ENCODE measurements at regions not wholly inside any gene's neighbourhood (a gene's known extent, or its start where the extent isn't known, plus 50 kb on each side); places are given as distances from the start of the nearest gene placed in this dataset.
"Not testable (repeated sequence)": the region's sequence is repeated elsewhere in the genome, so short reads cannot be mapped to it uniquely, and the experiment has no call there.

DNA sequence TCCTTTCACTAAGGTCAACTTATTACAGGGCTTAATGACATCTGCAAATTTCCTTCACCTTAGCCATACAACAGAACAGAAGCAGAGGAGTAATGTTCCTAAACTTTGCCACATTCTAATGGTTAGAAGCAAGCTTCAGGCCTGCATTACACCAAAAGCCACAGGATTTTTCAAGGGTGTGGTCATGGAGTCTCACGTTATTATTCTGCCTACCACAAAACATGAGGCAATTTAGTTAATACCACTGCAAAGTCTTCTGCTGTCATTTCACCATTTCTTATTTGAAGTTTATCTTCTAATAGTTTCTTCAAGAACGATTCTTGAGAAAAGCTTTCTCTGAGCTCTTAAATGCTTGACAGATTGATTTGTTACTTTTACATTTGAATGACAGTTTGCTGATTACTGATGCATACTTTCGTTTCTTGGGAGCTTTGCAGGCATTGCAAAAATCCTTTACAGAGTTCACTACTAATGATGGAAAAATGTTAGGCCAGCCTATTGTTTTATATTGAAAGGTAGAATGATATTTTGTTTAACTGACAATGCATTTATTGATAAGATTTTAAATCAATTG lies 1257.1 kb downstream of the NSUN3 start:
- DNase-seq: no peak

DNA sequence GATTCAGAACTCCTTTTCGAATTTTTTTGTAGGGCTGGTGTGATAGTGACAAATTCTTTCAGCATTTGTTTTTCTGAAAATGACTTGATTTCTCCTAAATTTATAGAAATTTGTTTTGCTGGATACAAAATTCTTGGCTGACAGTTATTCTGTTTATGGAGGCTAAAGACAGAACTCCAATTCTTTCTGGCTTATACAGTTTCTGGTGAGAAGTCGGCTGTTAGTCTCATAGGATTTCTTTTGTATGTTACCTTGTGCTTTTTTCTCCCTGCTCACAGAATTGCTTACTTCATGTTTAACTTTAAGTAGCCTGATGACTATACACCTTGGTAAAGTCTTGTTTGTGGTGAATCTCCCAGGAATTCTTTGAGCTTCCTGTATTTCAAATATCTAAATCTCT lies 1264.6 kb downstream of the NSUN3 start:
- no peak for DNase-seq

DNA sequence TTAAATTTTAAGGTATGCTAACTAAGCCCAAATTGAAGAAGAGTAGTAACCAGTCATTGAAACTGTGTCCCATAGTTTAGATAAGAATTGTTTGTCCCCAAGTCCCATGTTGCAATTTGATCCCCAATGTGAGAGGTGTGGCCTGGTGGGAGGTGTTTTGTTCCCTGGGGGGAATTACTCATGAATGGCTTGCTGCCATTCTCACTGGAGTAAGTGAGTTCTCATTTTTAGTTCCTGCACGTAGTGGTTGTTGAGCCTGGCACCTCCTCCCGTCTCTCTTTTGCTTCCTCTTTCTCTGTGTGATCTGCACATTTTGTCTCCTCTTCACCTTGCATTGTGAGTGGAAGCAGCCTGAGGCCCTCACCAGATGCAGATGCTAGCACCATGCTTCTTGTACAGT lies 1271.0 kb downstream of the NSUN3 start:
- DNase-seq: no peak

DNA sequence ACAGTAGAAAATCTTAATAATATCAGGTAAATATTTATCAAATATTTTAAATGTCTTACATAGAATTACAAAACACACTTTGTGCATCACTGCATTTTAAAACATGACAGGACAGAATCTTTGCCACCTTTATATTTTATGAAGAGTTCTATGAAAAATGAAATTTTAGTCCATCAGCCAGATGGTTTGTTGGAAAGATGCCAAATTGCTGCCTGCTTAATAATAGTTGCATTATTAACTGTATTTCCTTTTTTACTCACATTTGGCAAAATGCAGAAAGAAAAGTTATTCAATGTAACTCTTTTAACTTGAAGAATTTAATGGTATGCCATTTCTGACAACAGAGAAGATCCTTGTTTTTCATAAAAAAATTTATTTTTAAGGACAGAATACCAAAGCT lies 1271.6 kb downstream of the NSUN3 start:
- DNase-seq: no peak

DNA sequence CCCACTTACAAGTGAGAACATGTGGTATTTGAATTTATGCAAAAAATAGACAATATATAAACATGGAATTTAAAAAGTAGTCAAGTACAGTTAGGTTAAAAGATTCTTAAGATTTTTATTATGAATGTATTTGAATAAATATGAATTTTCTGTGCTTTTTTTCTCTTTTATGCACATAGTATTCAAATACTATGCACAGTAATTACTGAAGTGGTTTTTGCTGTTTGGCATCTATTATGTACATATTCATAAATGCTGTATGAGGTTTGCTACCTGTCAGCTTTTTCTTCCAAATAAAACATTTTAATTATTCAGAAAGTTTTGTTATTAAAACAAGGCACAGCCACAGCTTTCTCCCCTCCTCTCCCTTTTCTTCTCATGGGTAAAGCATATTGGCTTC lies 1272.7 kb downstream of the NSUN3 start:
- no peak for DNase-seq

DNA sequence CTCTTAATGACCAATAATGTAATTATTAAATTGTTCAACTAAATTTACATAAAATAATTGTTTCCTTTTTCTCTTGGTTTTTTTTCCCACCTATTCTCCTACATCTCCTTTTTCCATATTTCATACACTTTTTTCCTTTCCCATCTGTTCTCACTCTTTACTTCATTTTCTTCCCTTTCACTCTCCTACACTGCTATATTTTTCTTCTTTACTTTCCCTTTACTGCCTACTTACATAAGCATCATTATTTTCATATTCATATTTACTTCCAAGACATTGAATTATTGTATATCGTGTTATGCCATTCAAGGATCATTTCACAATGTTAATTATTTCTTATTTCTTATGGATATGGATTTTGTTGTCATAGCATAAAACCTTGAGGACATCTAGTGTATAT lies 1275.6 kb downstream of the NSUN3 start:
- DNase-seq: no peak

DNA sequence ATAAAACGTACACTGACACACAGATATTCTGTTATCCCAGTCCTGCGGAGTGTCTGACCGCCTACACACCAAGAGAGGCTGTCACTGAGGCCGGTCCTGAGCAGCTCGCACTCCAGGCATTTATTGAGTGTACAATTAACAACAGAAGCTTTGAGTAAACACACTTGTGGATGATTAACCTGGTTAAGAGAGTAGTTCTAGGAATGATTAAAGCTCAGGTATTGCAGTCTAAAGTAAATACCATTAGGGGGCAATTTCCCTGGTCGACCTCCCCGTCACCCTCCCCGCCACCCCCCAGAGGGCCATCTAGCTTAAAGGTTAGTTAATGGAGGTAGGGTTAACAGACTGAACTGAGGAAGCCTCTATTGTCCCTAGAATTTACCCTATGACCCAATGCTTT lies 1278.5 kb downstream of the NSUN3 start:
- DNase-seq: no peak

DNA sequence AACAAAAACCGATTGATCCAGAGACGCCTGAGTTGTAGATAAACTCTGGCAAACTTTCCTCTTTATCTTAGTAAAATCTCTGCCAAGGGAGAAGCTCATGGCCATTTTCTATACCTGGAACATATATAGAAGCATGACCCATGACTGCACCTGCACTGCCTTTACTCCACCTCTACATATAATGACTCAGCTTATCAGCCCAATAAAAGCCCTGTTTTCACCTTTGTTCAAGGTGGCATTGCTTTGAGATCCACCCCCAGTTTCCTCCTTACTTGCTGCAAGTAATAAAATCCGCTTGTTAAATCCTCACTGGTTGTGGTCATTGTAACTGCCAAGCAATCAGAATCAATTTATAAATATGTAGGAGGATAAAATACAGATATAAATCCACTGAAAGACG lies 1280.4 kb downstream of the NSUN3 start:
- no peak for DNase-seq

DNA sequence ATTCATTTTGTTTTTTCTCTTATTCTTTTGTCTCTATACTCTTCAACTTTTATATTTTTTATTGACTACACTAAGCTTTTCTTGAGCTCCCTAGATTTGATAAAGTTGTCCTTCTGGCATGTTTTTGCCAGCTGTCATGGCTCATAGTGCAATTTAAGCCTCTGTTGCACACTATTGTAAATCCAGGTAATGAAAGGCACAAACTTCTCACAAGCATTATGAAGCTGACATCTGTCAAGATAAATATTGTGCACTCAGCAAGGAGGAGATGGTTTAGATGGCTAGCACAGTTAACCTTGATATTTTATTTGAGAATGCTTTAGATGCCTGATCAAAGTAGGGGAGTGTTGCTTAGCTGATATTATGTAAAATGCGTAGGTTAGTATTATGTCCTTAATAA lies 1280.9 kb downstream of the NSUN3 start:
- DNase-seq: no peak

DNA sequence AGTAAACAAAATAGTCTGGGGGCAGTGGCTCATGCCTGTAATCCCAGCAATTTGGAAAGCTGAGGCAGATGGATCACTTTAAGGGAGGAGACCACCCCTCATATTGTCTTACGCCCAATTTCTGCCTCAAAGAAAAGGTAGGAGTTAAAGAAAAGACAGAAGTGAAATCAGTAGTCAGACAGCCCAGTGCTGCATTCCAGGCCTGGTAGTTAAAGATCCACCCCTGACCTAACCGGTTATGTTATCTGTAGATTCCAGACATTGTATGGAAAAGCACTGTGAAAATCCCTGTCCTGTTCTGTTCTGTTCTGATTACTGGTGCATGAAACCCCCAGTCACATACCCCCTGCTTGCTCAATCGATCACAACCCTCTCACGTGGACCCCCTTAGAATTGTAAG lies 1285.1 kb downstream of the NSUN3 start:
- not testable (repeated sequence) for DNase-seq

DNA sequence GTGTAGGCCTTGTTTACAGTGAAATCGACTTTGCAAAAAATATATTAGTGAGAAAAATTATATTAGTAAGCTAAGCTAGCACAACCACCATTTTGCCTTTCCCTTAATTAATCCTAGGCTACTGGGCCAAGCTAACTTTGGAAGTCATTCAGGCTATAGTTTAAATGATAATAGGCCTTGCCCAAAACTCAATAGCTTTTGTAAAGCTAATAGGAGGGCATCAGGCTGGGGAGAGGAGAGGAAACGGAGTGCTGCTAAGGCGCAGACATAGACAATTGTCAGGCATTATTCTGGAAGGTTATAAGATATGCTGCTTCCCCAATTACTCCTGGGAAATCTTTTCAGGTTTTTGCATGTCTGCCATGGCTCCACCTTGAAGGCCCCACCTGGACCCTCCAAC lies 1286.0 kb downstream of the NSUN3 start:
- no peak for DNase-seq

DNA sequence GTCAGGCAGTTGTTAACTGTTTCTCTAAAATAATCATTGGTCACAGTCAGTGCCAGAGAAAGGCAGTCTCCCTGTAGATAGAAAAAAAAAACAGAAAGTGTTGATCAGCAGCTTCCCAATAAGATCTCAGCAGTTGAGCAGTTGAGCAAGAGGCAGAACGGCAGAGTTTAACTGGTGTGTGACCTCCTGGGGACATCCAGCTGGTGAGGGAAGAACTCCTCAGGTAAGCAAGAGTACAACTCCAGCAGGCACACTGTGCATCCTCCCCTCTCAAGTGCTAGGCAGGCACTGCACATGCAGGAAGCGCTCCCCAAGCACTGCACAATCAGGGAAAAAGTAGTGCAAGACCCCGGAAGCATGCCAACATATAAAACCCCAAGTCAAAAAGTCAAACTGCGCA lies 1287.2 kb downstream of the NSUN3 start:
- DNase-seq: no peak

DNA sequence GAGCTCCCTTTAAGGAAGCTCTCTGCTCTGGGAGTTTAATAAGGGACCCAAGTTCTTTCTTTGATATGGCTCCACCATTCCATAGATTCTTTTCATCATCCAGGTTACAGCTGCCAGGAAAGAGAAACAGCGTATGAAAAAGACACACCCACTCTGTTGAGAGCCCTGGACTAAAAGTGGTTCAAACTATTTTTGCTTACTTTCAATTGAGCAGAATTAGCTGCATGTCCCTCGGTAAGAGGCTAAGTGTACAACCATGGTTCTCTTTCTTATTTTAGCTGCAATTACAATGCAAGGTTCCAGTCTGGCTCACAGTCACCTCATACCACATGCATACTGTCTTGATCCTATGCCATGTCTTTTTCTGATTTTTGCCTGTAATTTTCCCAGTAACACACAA lies 1288.3 kb downstream of the NSUN3 start:
- no peak for DNase-seq

DNA sequence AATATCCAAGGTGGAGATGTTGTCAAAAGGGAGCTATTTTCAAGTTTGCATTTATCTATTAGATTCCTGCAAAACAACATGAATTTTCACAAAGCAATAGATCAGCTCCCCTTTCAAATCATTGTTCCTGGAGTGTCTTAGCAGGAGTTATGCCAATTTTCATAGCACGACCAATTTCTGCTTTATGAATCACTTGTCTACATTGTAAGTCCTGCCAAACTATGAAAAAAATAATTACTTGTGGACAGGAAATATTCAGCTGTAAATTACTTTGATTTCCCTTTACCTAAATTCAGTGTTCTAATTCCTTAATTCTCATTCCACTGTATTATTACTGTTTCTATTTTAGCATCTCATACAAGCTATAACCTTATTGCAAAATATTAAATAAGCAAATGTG lies 1289.6 kb downstream of the NSUN3 start:
- no peak for DNase-seq

DNA sequence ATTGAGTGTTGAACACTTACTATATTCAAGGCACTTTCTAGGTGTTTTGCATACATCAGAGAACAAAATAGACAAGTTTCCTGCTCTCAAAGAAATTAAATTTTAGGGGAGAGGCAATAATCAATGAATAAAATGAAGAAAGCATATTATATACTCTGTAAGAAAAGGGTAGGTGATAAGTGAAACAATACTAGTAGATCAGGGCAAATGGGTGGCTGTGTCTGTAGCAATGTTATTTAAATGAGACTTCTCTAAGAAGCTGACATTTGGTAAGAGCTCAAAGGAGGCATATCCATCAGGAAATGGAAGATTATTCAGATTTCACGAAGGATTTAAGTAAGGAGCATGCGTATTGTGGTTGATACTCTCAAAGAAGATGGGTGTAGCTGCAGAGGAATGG lies 1291.6 kb downstream of the NSUN3 start:
- DNase-seq: no peak

DNA sequence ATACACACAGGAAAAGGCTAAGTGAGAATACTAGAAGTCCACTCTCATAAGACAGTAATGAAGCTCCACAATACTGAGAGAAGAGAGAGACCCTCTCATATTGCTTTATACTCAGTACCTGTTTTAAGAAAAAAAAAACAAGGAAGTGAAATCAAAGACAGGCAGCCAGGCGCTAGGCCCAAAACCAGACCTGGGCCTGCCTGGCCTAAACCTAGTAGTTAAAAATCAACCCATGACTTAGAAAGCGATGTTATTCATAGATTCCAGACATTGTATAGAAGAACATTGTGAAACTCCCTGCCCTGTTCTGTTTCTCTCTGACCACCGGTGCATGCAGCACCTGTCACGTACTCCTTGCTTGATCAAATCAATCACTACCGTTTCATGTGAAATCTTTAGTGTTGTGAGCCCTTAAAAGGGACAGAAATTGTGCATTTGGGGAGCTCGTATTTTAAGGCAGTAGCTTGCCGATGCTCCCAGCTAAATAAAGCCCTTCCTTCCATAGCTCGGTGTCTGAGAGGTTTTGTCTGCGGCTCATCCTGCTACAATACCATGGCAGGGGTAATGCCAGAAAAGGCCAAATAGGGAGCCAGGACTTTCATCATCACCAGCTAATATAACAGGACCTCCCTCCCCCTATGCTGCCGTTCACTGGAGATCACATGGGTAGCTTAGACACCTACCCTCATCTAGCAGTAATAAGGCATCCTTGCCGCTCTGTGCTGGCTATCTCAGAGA lies 1294.1 kb downstream of the NSUN3 start:
- no peak for DNase-seq

DNA sequence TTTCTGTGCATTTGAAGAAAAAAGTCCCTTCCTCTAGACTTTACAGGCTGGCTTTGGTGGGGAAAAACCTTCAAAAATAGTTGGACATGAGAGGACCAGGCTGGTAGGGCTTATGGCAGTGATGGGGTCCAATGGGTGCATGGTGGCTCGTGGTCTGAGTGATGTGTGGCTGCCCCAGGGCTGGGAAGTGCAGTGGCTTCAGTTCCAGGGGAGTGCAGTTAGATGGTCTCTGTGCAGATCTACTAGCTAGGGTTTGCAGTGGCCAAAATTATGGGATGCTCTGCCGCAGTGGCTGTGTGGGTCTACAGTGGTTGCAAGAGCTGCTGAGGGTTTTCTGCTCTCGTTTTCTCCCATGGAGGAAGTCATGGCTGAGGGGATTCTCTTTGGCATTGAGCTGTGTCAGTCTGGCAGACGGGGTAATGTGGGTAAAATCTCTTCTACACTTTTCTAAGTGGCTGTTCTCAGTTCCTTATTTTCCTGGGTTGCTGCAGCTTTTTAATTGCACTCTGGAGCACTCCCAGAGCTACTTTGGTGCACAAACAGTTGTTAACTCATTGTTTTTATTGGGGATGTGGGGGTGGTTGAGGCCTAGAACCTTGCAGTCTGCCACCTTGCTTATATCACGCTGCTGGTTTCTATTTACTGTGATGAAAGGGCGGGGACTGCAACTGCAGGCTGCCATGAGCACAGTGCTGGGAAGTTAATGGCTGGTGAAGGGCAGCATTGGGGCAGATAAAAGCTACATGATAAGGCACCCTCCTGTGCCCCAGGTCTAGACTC lies 1324.6 kb downstream of the NSUN3 start:
- no peak for DNase-seq

DNA sequence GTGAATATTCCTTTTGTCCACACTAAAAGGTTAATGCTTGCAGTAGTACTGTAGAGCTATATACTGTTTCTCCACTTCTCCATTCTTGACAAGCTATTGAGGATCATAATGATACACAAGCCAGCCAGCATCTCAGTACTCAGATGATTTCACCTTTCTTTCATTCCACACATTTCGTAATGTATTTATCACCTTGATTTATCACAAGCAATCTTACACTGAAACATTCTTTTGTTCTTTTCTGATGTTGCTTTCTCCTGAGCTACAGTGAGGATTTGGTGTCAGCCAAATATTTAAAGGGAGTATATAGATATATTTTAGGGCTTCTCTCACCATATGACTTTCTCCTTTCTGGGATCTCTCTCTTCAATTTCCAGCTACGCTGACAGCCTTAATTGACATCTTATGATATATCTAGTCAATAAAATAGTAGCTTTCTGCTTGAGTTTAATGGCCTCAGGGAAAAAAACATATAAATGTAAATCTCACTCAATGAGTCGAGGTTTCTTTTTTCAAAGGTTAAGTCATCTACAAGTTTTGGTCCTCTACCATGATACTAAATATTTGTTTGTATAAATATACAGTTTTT lies 1327.0 kb downstream of the NSUN3 start:
- no peak for DNase-seq

DNA sequence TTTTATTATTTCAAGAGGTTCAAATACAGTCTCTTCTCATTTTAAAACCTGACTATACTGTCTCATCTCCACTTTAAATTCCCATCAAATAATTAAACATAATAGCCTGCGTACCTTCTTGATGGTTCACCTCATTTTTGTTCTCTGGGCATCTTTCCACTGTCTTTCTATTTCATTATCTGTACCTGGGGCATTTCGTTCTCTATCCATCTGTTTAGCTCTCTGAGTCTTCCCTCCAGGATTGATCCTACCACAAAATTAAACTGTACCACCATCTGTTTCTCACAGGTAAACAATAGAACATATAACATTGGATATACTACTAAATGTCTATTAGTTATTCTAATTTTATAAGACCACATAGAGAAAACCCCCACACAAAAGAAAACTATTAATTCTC lies 1331.4 kb downstream of the NSUN3 start:
- DNase-seq: no peak

DNA sequence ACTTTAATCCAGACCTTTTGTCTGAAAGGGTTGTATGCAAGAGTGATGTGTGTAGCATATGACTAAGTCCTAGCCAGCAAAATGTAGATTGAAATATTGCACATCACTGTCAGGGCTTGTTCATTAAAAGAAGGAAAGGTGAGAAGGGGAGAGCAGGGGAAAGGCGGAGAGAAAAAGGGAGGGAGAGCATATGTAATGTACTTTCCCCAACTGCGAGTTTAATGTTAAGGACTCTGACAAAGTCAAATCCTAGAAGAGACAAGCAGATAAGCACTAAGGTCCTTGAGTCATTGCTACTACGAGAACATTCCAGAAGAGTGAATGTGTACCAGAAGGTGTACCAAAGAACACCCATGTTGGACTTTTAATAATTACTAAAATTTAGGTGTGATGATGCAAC lies 1336.7 kb downstream of the NSUN3 start:
- no peak for DNase-seq

DNA sequence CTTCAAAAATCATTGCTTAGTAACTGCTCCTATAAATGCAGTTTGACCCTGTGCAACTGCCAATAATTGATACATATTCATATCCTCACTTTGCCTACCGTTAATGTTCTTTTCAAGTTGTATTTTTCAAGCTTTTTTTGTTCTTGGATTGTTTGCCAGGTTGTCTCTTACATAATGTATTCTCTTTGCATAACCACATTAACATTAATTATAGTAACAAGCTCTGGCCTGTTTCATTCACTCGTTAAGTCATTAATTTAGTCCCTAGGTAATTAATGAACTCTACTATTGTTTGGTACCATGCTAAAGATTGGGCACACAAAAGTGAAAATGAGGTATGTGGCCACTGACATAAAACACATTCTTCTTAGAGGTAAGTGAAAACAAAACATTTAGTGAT lies 1338.8 kb downstream of the NSUN3 start:
- no peak for DNase-seq

DNA sequence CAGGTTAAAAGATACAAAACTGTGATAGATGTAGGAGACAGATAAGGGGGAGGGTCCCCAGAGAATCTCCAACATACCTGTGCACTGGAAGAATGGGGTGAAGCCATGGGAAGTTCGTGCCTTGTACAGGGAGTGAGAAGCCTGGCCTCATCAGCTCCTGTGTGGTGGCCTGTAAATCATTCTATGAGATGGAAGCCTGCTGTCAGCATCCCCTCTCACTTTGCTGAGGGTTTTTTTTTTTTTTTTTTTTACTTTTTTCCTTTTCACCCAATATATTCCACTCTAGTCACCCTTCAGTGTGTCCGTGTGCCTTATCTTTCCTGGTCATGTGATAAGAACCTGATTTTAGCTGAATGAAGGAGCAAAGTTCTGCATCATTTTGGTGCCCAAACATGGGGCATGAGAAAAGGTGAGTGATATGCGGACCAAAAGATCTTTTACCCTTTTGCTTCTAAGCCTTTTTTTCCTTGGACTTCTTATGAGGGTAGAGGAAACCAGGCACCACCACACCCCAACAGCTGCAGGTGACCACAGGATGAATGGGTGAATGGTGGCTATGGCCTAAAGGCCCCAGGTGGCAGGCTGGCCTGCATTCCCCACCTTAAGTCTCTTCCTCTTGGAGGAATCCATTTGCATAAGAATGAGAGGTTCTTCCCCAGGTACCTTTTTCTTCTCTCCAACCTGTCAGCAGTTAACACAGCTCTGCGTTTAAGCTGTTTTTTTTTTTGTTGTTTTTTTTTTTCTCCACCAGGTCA lies 1345.0 kb downstream of the NSUN3 start:
- DNase-seq: no peak

DNA sequence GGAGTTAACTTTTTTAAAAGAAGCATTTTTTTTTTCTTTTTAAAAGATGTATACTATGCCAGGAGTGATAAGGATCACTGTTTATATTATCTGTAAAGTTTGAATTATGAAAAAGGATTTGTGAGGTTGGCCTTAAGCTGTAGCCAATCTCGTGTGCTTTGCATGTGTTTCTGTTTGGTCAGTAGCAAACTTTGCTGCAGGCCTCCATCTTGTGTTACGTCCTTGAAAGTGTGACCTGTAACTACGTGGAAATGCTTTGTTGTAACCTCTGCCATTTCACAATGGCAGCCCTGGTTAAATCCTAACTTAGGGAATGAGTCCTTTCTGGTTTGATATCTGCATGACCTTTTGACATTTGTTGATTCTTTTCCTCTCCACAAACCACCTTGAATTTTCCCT lies 1345.6 kb downstream of the NSUN3 start:
- DNase-seq: no peak
